HG02798 (cell line): ENCODE measurements at regions not wholly inside any gene's neighbourhood (a gene's known extent, or its start where the extent isn't known, plus 50 kb on each side); places are given as distances from the start of the nearest gene placed in this dataset.

Experiments
- ATAC-seq: cut with Tn5 transposase; IDR thresholded peaks from one replicate; pipeline ENCODE4 v1.9.1; 2021; ENCODE audit warnings: mild to moderate bottlenecking; ENCODE audit not compliant: unreplicated experiment, poor library complexity

GRCh38 chr6:23181356-23182110 lies 612.2 kb downstream of the HDGFL1 start:
- ATAC-seq = no peak

GRCh38 chr6:23183846-23184245 lies 614.5 kb downstream of the HDGFL1 start:
- no peak for ATAC-seq

- ATAC-seq = no peak
Measured at GRCh38 chr6:23184351-23184750, 615.0 kb downstream of the HDGFL1 start.

GRCh38 chr6:23195487-23195886 lies 626.1 kb downstream of the HDGFL1 start:
- no peak for ATAC-seq

GRCh38 chr6:23199541-23199940 lies 630.2 kb downstream of the HDGFL1 start:
- no peak for ATAC-seq

- no peak for ATAC-seq
Measured at GRCh38 chr6:23200946-23201345, 631.6 kb downstream of the HDGFL1 start.

GRCh38 chr6:23202207-23202606 lies 632.8 kb downstream of the HDGFL1 start:
- ATAC-seq = no peak

- ATAC-seq = no peak
Measured at GRCh38 chr6:23212398-23212797, 643.0 kb downstream of the HDGFL1 start.

- no peak for ATAC-seq
Measured at GRCh38 chr6:23213193-23213592, 643.8 kb downstream of the HDGFL1 start.

GRCh38 chr6:23213651-23214050 lies 644.3 kb downstream of the HDGFL1 start:
- ATAC-seq = no peak

- ATAC-seq = no peak
Measured at GRCh38 chr6:23218751-23219150, 649.4 kb downstream of the HDGFL1 start.

GRCh38 chr6:23222724-23223123 lies 653.4 kb downstream of the HDGFL1 start:
- no peak for ATAC-seq

- no peak for ATAC-seq
Measured at GRCh38 chr6:23224540-23224939, 655.2 kb downstream of the HDGFL1 start.

- ATAC-seq = no peak
Measured at GRCh38 chr6:23228439-23229024, 659.2 kb downstream of the HDGFL1 start.

GRCh38 chr6:23243854-23244253 lies 674.5 kb downstream of the HDGFL1 start:
- ATAC-seq = no peak

GRCh38 chr6:23244300-23244699 lies 674.9 kb downstream of the HDGFL1 start:
- ATAC-seq = no peak

- ATAC-seq = no peak
Measured at GRCh38 chr6:23245572-23245971, 676.2 kb downstream of the HDGFL1 start.

GRCh38 chr6:23246896-23247295 lies 677.5 kb downstream of the HDGFL1 start:
- ATAC-seq = no peak

GRCh38 chr6:23250556-23250955 lies 681.2 kb downstream of the HDGFL1 start:
- no peak for ATAC-seq

- ATAC-seq = no peak
Measured at GRCh38 chr6:23262864-23263263, 693.5 kb downstream of the HDGFL1 start.

GRCh38 chr6:23265270-23265669 lies 695.9 kb downstream of the HDGFL1 start:
- no peak for ATAC-seq

GRCh38 chr6:23266536-23266935 lies 697.2 kb downstream of the HDGFL1 start:
- no peak for ATAC-seq
